ENCODE measurements at regions not wholly inside any gene's neighbourhood (a gene's known extent, or its start where the extent isn't known, plus 50 kb on each side); places are given as distances from the start of the nearest gene placed in this dataset.

GRCh38 chr4:177109769-177110168 is 199.9 kb upstream of the NEIL3 start:
- TF ChIP-seq CTCF (conservative IDR thresholded peaks at IDR 0.05 in 1 of 2, IDR thresholded peaks at IDR 0.05 in 1 of 2; ENCODE audit: extremely low read depth in 1 of 2, insufficient read depth in 1 of 2, low read depth in 1 of 2, low read length in 2 of 2) (no peak), EZH2 (IDR thresholded peaks at IDR 0.05; ENCODE audit: borderline replicate concordance, low read length) (no peak)

Data from mammary epithelial cell (primary cell).